HFFc6 (cell line): ENCODE measurements at regions not wholly inside any gene's neighbourhood (a gene's known extent, or its start where the extent isn't known, plus 50 kb on each side); places are given as distances from the start of the nearest gene placed in this dataset.

Experiments
- DNase-seq: peaks from one replicate; pipeline ENCODE4 v3.0.0-alpha.2; 2018
- H3K27ac Mint-ChIP-seq: 2 replicates; pipeline ENCODE4 v1.8.0; 2020; ENCODE audit warnings: mild to moderate bottlenecking, mixed read lengths
- H3K27me3 Mint-ChIP-seq: 2 replicates; pipeline ENCODE4 v1.8.0; 2021; ENCODE audit warnings: mild to moderate bottlenecking, moderate library complexity, mixed read lengths; ENCODE audit not compliant: insufficient read depth
- H3K36me3 Mint-ChIP-seq: 2 replicates; pipeline ENCODE4 v1.8.0; 2021; ENCODE audit warnings: low read depth, mixed read lengths
- H3K4me1 Mint-ChIP-seq: 2 replicates; pipeline ENCODE4 v1.8.0; 2020; ENCODE audit warnings: low read depth, mixed read lengths
- H3K4me3 Mint-ChIP-seq: 2 replicates; pipeline ENCODE4 v1.8.0; 2020; ENCODE audit warnings: mild to moderate bottlenecking, moderate library complexity, mixed read lengths
- H3K9me3 Mint-ChIP-seq: 2 replicates; pipeline ENCODE4 v1.8.0; 2020; ENCODE audit warnings: mild to moderate bottlenecking, mixed read lengths
- TF ChIP-seq, protein P1 (sequence below): fragments of 200-600 bp; sonication (generic); IDR thresholded peaks from 2 replicates; pipeline ENCODE4 v1.5.0; 2021; ENCODE audit warnings: antibody characterized with exemption, mild to moderate bottlenecking

DNA sequence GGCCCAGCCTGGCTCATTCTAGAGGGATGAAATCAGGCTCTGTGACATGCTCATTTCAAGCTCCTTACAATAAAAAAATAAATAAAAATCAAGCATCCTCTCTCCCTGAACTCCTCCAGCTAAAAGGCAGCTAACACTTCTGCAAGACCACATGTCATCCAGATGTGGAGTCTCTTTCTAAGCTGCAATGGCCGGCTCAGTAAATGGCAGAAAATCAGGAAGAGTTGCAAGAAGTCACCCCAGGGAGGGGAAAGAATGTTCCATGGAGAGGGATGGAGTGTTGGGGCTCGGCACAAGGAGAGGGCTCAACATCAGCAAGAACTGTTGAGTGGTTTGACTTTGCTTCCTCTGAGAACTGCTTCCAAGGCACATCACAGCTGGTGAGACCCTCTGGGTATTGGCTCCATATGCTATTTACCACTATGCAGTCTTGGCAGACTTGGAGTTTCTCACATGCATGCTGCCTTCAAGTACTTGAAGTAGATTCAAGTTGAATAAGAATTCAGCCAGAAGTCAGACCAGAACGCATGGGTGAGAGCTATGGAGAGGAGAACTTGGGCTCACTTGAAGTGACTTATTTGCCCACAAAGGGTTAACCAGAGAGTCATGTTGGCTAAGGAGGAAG, 689.0 kb downstream of the NTRK3 start:
- no peaks in the 10 kb centered on the region for H3K9me3 Mint-ChIP-seq
- TF ChIP-seq, protein P1, sequence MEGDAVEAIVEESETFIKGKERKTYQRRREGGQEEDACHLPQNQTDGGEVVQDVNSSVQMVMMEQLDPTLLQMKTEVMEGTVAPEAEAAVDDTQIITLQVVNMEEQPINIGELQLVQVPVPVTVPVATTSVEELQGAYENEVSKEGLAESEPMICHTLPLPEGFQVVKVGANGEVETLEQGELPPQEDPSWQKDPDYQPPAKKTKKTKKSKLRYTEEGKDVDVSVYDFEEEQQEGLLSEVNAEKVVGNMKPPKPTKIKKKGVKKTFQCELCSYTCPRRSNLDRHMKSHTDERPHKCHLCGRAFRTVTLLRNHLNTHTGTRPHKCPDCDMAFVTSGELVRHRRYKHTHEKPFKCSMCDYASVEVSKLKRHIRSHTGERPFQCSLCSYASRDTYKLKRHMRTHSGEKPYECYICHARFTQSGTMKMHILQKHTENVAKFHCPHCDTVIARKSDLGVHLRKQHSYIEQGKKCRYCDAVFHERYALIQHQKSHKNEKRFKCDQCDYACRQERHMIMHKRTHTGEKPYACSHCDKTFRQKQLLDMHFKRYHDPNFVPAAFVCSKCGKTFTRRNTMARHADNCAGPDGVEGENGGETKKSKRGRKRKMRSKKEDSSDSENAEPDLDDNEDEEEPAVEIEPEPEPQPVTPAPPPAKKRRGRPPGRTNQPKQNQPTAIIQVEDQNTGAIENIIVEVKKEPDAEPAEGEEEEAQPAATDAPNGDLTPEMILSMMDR, result no peak
- no peak overlapping the region for H3K4me3 Mint-ChIP-seq
- H3K27me3 Mint-ChIP-seq, result peaks cover 18% of the 10 kb centered on the region
- peaks cover 32% of the 10 kb centered on the region for H3K4me1 Mint-ChIP-seq
- H3K27ac Mint-ChIP-seq, result no peak overlapping the region
- no peak for DNase-seq
- no peaks in the 10 kb centered on the region for H3K36me3 Mint-ChIP-seq

DNA sequence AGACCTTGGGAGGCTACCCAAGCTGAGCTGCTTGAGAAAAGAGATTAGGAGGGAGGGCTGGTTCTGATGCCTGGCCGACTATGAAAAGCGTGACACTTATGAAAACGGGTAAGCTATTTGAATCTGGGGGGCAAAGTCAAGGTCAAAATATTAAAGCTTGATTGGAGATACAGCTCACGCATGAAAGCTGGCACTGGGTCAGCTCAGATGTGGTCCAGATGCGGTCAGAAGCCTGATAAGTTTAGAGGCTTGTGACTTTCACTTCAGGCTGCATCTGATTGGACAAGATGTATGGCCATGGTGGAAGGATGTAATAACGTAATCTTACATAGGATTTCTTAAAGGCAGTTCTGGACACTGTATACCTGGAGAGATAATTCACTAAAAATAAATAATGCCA, 690.3 kb downstream of the NTRK3 start:
- TF ChIP-seq, protein P1, result no peak
- Mint-ChIP-seq H3K27ac (no peak overlapping the region), H3K27me3 (peaks cover 20% of the 10 kb centered on the region), H3K4me3 (peak overlapping the region; percentile 42), H3K4me1 (peaks cover 20% of the 10 kb centered on the region), H3K36me3 (no peaks in the 10 kb centered on the region), H3K9me3 (no peaks in the 10 kb centered on the region)
- no peak for DNase-seq

DNA sequence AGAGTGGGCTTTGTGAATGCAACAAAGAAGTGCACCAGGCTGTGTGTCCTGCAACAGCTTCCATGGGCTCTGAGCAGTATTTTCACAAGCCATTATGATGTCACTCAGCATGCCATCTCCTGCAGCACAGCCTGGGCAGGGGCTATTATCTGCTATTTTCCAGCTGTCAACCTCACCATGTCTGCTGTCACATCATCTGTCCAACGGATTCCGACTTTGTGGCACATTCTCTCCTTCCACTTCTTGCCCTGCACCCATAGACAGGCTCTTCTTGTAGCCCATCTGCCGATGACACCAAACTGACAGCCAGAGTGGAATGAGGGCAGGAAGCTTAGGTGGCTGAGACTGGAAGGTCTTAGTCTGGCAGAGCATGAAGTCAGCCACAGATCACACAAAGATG, 691.9 kb downstream of the NTRK3 start:
- DNase-seq, result no peak
- Mint-ChIP-seq H3K4me1 (peaks cover 5% of the 10 kb centered on the region), H3K27ac (no peak overlapping the region), H3K36me3 (no peaks in the 10 kb centered on the region), H3K27me3 (peaks cover 19% of the 10 kb centered on the region), H3K9me3 (no peaks in the 10 kb centered on the region), H3K4me3 (no peak overlapping the region)
- TF ChIP-seq, protein P1, result no peak

DNA sequence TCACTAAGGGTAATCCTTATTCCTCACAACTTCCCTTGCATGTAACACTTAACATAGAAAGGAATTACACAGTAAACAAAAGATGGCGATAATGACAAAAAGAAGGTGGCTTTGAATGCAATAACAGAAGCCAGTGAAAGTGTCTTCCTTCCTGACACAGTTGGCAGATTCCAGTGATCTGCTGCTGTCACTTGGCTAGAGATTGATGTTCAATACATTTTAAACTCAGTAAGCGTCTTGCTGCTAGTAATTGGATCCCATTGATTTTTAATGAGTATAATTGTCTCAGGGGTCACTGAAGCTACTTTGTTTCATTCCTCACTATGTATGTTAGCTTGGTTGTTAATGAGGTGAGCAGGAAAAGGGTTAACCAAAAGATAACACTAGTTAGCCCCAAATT, 692.7 kb downstream of the NTRK3 start:
- no peak for DNase-seq
- Mint-ChIP-seq H3K27me3 (peaks cover 19% of the 10 kb centered on the region), H3K4me1 (no peaks in the 10 kb centered on the region), H3K27ac (no peak overlapping the region), H3K9me3 (no peaks in the 10 kb centered on the region), H3K36me3 (no peaks in the 10 kb centered on the region), H3K4me3 (no peak overlapping the region)
- TF ChIP-seq, protein P1, result no peak

DNA sequence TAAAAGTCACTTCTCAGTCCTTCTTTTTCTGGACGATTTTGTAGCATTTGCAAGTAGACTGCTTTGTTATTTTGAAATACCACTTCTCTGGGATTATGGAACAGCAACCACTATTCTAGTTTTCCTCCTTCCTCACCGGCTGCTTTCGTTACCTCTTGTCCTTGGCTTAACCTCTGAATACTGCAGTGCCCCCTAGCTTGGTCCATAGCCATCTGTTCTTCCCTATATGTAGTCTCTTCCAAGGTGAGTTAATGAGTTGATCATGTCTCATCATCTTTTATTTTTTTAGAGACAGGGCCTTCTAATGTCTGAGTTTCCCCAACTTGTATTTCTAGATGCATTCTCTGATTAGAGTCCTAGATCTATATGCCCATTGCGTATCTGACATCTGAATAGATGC, 694.3 kb downstream of the NTRK3 start:
- H3K27me3 Mint-ChIP-seq, result peaks cover 16% of the 10 kb centered on the region; the same call in 1 of the 2 replicates
- H3K4me1 Mint-ChIP-seq, result no peaks in the 10 kb centered on the region
- no peak for DNase-seq
- H3K4me3 Mint-ChIP-seq, result no peak overlapping the region
- H3K36me3 Mint-ChIP-seq, result no peaks in the 10 kb centered on the region
- no peak overlapping the region for H3K27ac Mint-ChIP-seq
- TF ChIP-seq, protein P1, result no peak
- no peaks in the 10 kb centered on the region for H3K9me3 Mint-ChIP-seq
